Gastrocnemius medialis (tissue), 4 donors: ENCODE measurements at regions not wholly inside any gene's neighbourhood (a gene's known extent, or its start where the extent isn't known, plus 50 kb on each side); places are given as distances from the start of the nearest gene placed in this dataset.

ENCODE experiments used
- ATAC-seq, 2 donors: fragments of 150-250 bp; one replicate each; pipeline ENCODE4 v1.9.1; 2016
- DNase-seq, 2 donors: peaks; one replicate each; pipeline ENCODE4 v3.0.0-alpha.2; 2019
- H3K27ac ChIP-seq, 4 donors: fragments of 200-600 bp; sonication (generic); 1 replicate in 1 of 4; 2 replicates in 3 of 4; pipeline ENCODE4 v1.5.1; 2016 to 2018; ENCODE audit warnings: mild to moderate bottlenecking in 2 of 4, moderate library complexity in 1 of 4
- H3K27me3 ChIP-seq, 3 donors: fragments of 200-600 bp; sonication (generic) in 2 of 3; 1 replicate in 1 of 3; 2 replicates in 2 of 3; pipeline versions ENCODE4 v1.5.1 to v1.6.0; 2016 to 2019; ENCODE audit warnings: mild to moderate bottlenecking in 1 of 3, moderate library complexity in 1 of 3
- H3K36me3 ChIP-seq, 2 donors: fragments of 200-600 bp; sonication (generic) in 1 of 2; one replicate each; pipeline ENCODE4 v1.5.1; 2017 to 2018
- H3K4me1 ChIP-seq, 2 donors: fragments of 200-600 bp; sonication (generic) in 1 of 2; one replicate each; pipeline ENCODE4 v1.5.1; 2016 to 2017; ENCODE audit warnings: mild to moderate bottlenecking in 2 of 2
- H3K4me3 ChIP-seq, 4 donors: fragments of 200-600 bp; sonication (generic) in 3 of 4; 1 replicate in 1 of 4; 2 replicates in 3 of 4; pipeline ENCODE4 v1.5.1; 2016 to 2019; ENCODE audit warnings: mild to moderate bottlenecking in 2 of 4
- H3K9me3 ChIP-seq, 3 donors: fragments of 200-600 bp; sonication (generic) in 2 of 3; 1 replicate in 1 of 3; 2 replicates in 2 of 3; pipeline ENCODE4 v1.5.1; 2016 to 2019
- POLR2A ChIP-seq, 2 donors: fragments of 450-650 bp; IDR thresholded peaks; one replicate each; pipeline ENCODE4 v1.6.1; 2017; ENCODE audit warnings: antibody characterized with exemption in 2 of 2, mild to moderate bottlenecking in 2 of 2, moderate library complexity in 2 of 2
- in situ Hi-C, 4 donors: fragments of 200-750 bp; cut with MboI; loops; one replicate each; pipeline versions ENCODE4 v1.15.0 to v1.8.0; 2017; ENCODE audit warnings: low sequenced_read_pairs in 4 of 4
- intact Hi-C: fragments of 100-400 bp; cut with DNase I; formaldehyde crosslinking; loops from one replicate; pipeline ENCODE4 v1.15.1; 2023; ENCODE audit warnings: low total_unique reads
- TF ChIP-seq, protein P1 (sequence below), 5 experiments: fragments of 450-650 bp in 3 of 5; fragments of 200-600 bp in 2 of 5; sonication (generic) in 2 of 5; IDR thresholded peaks in 4 of 5; conservative IDR thresholded peaks in 1 of 5; 1 replicate in 4 of 5; 2 replicates in 1 of 5; pipeline ENCODE4 v1.5.1; 2016 to 2019; ENCODE audit warnings: antibody characterized with exemption in 5 of 5, mild to moderate bottlenecking in 3 of 5, moderate library complexity in 3 of 5

DNA sequence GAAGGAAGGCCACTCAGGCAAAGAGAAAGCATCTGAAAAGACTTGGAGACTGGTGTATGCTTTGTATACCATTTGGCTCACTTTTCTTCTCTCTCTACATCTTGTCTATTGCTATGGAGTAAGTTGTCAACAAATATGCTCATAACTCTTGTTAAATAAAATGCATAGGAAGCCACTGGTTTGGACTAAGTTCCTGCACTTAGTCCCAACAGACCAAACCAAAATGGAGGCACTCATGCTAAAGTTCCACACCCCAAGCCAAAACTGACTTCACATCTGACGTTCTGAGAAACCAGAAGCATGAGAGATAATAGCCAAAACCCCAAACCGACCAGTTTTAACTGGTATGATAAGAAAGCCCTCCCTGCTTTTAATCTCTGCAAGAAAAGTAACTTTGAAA lies 135.3 kb upstream of the LYPLAL1 start:
- intact Hi-C loops (no loop called here), in situ Hi-C loops (no loop called here)
- H3K27ac ChIP-seq = no peak overlapping the region
- no peak overlapping the region for H3K4me3 ChIP-seq
- H3K4me1 ChIP-seq = no peaks in the 10 kb centered on the region
- no peaks in the 10 kb centered on the region for H3K36me3 ChIP-seq
- H3K9me3 ChIP-seq = no peaks in the 10 kb centered on the region
- H3K27me3 ChIP-seq = no peaks in the 10 kb centered on the region
- DNase-seq (no peak), ATAC-seq (no peak)
- TF ChIP-seq POLR2A (IDR thresholded peaks at IDR 0.05) = no peak
- TF ChIP-seq, protein P1, sequence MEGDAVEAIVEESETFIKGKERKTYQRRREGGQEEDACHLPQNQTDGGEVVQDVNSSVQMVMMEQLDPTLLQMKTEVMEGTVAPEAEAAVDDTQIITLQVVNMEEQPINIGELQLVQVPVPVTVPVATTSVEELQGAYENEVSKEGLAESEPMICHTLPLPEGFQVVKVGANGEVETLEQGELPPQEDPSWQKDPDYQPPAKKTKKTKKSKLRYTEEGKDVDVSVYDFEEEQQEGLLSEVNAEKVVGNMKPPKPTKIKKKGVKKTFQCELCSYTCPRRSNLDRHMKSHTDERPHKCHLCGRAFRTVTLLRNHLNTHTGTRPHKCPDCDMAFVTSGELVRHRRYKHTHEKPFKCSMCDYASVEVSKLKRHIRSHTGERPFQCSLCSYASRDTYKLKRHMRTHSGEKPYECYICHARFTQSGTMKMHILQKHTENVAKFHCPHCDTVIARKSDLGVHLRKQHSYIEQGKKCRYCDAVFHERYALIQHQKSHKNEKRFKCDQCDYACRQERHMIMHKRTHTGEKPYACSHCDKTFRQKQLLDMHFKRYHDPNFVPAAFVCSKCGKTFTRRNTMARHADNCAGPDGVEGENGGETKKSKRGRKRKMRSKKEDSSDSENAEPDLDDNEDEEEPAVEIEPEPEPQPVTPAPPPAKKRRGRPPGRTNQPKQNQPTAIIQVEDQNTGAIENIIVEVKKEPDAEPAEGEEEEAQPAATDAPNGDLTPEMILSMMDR (IDR thresholded peaks at IDR 0.05 in 4 of 5, conservative IDR thresholded peaks at IDR 0.05 in 1 of 5) = no peak

DNA sequence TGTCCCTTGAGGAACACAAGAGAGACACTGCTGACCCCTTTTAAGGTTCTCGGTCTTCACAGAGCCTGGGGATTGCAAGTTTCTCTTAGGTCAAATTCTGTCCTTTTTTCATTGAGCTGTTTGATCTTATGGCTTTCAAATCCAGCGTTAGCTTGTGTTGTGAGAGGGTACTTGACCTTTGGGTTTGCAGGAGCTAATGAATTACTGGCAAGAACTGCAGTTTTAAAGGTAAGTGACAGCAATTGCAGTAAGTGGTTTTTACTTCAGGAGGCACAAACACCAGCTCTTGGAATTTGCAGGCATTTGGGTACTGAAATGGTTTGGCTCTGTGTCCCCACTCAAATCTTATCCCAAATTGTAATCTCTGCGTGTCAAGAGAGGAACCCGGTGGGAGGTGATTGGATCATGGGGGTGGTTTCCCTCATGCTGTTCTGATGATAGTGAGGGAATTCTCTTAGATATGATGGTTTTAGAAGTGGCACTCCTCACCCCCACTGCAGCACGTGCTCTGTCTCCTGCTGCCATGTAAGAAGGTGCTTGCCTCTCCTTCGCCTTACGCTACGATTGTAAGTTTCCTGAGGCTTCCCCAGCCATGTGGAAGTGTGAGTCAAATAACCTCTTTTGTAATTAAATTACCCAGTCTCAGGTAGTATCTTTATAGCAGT lies 134.5 kb upstream of the LYPLAL1 start:
- Histone ChIP-seq H3K36me3 (no peaks in the 10 kb centered on the region), H3K4me3 (no peak overlapping the region), H3K27me3 (no peaks in the 10 kb centered on the region), H3K4me1 (no peaks in the 10 kb centered on the region), H3K9me3 (no peaks in the 10 kb centered on the region), H3K27ac (no peak overlapping the region)
- DNase-seq (no peak), ATAC-seq (no peak)
- in situ Hi-C loops = no loop called here
- TF ChIP-seq, protein P1 (IDR thresholded peaks at IDR 0.05 in 4 of 5, conservative IDR thresholded peaks at IDR 0.05 in 1 of 5) = no peak
- no peak for TF ChIP-seq POLR2A (IDR thresholded peaks at IDR 0.05)
- intact Hi-C loops = no loop called here

DNA sequence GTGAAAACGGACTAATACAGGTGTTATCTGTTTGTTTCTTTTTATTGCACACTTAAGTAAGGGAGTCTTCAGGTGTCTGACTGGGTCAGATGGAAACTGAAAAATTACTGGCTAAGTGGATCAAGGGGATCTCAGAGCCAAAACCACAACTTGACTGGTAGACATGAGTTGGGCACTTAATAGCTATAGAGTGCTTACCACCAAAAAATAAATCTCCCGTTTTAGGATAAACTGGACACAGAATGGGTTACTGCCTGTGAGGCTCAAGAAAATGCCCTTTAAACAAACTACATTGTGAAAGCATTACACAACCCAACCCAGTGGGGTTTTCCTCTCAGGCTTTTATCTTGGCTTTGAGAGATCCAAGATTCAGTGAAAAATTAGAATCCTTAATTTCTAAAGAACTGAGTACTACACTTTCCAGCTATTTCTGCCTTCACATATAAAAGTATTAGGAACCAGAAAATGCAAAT lies 134.0 kb upstream of the LYPLAL1 start:
- Histone ChIP-seq H3K27ac (no peak overlapping the region), H3K27me3 (no peaks in the 10 kb centered on the region), H3K9me3 (no peaks in the 10 kb centered on the region), H3K36me3 (no peaks in the 10 kb centered on the region), H3K4me1 (no peaks in the 10 kb centered on the region), H3K4me3 (no peak overlapping the region)
- ATAC-seq (no peak), DNase-seq (no peak)
- no peak for TF ChIP-seq POLR2A (IDR thresholded peaks at IDR 0.05)
- TF ChIP-seq, protein P1 (IDR thresholded peaks at IDR 0.05 in 4 of 5, conservative IDR thresholded peaks at IDR 0.05 in 1 of 5) = no peak
- in situ Hi-C loops (no loop called here), intact Hi-C loops (no loop called here)

DNA sequence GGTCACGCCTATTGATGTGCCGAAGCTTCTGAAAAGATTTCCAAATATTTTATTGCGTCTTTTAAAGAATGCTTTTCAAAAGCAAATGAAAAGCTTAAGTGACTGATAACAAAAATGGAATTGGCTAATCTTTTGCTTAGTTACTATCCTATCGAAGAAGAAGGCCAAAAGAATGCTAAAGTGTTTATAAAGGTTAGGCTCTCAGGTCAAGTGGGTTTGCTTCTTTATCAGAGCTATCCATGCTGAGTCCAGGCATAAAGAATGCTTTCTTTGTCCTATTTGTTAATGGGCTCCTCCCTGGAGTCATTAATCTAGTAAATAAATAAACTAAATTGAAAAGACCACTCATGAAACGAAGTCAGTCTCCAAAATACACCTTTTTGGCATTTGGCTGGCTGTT lies 133.4 kb upstream of the LYPLAL1 start:
- in situ Hi-C loops (no loop called here), intact Hi-C loops (no loop called here)
- H3K4me3 ChIP-seq = no peak overlapping the region
- no peak for TF ChIP-seq POLR2A (IDR thresholded peaks at IDR 0.05)
- TF ChIP-seq, protein P1 (IDR thresholded peaks at IDR 0.05 in 4 of 5, conservative IDR thresholded peaks at IDR 0.05 in 1 of 5) = no peak
- ATAC-seq (no peak), DNase-seq (no peak)
- no peak overlapping the region for H3K27ac ChIP-seq
- H3K4me1 ChIP-seq = no peaks in the 10 kb centered on the region
- no peaks in the 10 kb centered on the region for H3K9me3 ChIP-seq
- no peaks in the 10 kb centered on the region for H3K36me3 ChIP-seq
- no peaks in the 10 kb centered on the region for H3K27me3 ChIP-seq

DNA sequence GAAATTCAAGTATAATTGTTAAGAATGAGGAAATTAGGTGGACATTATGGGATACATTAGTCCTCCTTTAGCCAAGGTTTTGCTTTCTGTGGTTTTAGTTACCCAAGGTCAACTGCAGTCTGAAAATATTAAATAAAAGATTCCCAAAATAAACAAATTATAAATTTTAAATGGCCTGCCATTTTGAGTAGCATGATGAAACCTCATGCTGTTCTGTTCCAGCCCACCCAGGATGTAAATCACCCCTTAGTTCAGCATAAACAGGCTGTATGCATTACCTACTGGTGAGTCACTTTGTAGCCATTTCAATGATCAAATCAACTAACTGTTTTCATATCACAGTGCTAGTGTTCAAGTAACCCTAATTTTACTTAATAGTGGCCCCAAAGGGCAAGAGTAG lies 132.5 kb upstream of the LYPLAL1 start:
- Histone ChIP-seq H3K4me3 (no peak overlapping the region), H3K9me3 (no peaks in the 10 kb centered on the region), H3K27me3 (no peaks in the 10 kb centered on the region), H3K4me1 (no peaks in the 10 kb centered on the region), H3K27ac (no peak overlapping the region), H3K36me3 (no peaks in the 10 kb centered on the region)
- in situ Hi-C loops (no loop called here), intact Hi-C loops (no loop called here)
- DNase-seq = no peak
- TF ChIP-seq POLR2A (IDR thresholded peaks at IDR 0.05) = no peak
- TF ChIP-seq, protein P1 (IDR thresholded peaks at IDR 0.05 in 4 of 5, conservative IDR thresholded peaks at IDR 0.05 in 1 of 5) = no peak
- no peak for ATAC-seq
